Loucy (cell line): ENCODE measurements at regions not wholly inside any gene's neighbourhood (a gene's known extent, or its start where the extent isn't known, plus 50 kb on each side); places are given as distances from the start of the nearest gene placed in this dataset.

Experiments used
- EZH2phosphoT487 ChIP-seq: fragments of 200-600 bp; IDR thresholded peaks from 2 replicates; pipeline ENCODE4 v1.6.1; 2018; ENCODE audit warnings: antibody characterized with exemption, mild to moderate bottlenecking, moderate library complexity, borderline replicate concordance
- TF ChIP-seq, protein P1 (sequence below): fragments of 200-600 bp; sonication (generic); conservative IDR thresholded peaks from 2 replicates; pipeline ENCODE4 v1.5.1; 2014; ENCODE audit warnings: mild to moderate bottlenecking, antibody characterized with exemption, low read length

DNA sequence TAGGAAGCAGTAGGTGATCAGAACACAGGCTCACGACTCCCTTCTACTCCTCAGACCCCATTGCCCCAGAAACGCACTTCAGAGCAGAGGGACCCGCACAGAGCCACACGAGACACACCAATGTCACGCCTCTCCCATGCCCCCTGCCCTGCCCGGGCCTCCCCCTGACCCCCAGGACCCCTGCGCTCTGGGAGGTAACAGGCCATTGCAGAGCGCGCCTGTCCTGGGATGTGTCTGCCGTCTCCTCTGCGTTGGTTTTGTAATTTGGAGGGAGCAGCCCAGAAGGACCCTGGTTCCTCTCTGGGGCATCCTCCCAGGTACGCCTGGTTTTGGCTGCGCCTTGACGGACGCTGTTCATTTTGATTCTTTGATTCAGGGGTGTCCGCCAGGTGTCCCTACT lies 85.4 kb downstream of the UNCX start:
- TF ChIP-seq, protein P1, sequence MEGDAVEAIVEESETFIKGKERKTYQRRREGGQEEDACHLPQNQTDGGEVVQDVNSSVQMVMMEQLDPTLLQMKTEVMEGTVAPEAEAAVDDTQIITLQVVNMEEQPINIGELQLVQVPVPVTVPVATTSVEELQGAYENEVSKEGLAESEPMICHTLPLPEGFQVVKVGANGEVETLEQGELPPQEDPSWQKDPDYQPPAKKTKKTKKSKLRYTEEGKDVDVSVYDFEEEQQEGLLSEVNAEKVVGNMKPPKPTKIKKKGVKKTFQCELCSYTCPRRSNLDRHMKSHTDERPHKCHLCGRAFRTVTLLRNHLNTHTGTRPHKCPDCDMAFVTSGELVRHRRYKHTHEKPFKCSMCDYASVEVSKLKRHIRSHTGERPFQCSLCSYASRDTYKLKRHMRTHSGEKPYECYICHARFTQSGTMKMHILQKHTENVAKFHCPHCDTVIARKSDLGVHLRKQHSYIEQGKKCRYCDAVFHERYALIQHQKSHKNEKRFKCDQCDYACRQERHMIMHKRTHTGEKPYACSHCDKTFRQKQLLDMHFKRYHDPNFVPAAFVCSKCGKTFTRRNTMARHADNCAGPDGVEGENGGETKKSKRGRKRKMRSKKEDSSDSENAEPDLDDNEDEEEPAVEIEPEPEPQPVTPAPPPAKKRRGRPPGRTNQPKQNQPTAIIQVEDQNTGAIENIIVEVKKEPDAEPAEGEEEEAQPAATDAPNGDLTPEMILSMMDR: no peak
- no peak for TF ChIP-seq EZH2phosphoT487
